Sigmoid colon (tissue), 6 donors: ENCODE measurements at regions not wholly inside any gene's neighbourhood (a gene's known extent, or its start where the extent isn't known, plus 50 kb on each side); places are given as distances from the start of the nearest gene placed in this dataset.

Experiments
- DNase-seq: peaks from one replicate; pipeline ENCODE4 v3.0.0-alpha.2; 2019
- H3K27ac ChIP-seq, 4 donors: fragments of 200-600 bp; sonication (generic); one replicate each; pipeline ENCODE4 v1.5.1; 2016 to 2019; ENCODE audit warnings: mild to moderate bottlenecking in 1 of 4
- H3K27me3 ChIP-seq, 3 donors: fragments of 200-600 bp; sonication (generic); one replicate each; pipeline ENCODE4 v1.5.1; 2019; ENCODE audit warnings: mild to moderate bottlenecking in 1 of 3
- H3K36me3 ChIP-seq, 4 donors: fragments of 200-600 bp; sonication (generic); one replicate each; pipeline ENCODE4 v1.5.1; 2016 to 2019
- H3K4me1 ChIP-seq, 4 donors: fragments of 200-600 bp; sonication (generic); one replicate each; pipeline ENCODE4 v1.5.1; 2017 to 2019
- H3K4me3 ChIP-seq, 4 donors: fragments of 200-600 bp; sonication (generic); one replicate each; pipeline ENCODE4 v1.5.1; 2017 to 2019; ENCODE audit warnings: mild to moderate bottlenecking in 2 of 4, moderate library complexity in 1 of 4
- H3K9me3 ChIP-seq, 4 donors: fragments of 200-600 bp in 3 of 4; sonication (generic) in 3 of 4; one replicate each; pipeline versions ENCODE4 v1.5.1 to v1.6.1; 2013 to 2019
- CTCF ChIP-seq, 4 experiments: fragments of 450-650 bp in 3 of 4; fragments of 200-600 bp in 1 of 4; IDR thresholded peaks; one replicate each; pipeline ENCODE4 v1.5.1; 2016 to 2019; ENCODE audit warnings: antibody characterized with exemption in 4 of 4, mild to moderate bottlenecking in 3 of 4, moderate library complexity in 2 of 4
- EP300 ChIP-seq, 4 donors: sonication (generic); formaldehyde crosslinking; IDR thresholded peaks; one replicate each; pipeline ENCODE4 v1.6.1; 2017; ENCODE audit warnings: antibody characterized with exemption in 4 of 4
- POLR2A ChIP-seq, 2 donors: fragments of 450-650 bp; IDR thresholded peaks; one replicate each; pipeline ENCODE4 v1.6.1; 2016; ENCODE audit warnings: antibody characterized with exemption in 2 of 2, mild to moderate bottlenecking in 2 of 2, moderate library complexity in 2 of 2
- POLR2AphosphoS5 ChIP-seq, 4 donors: sonication (generic); formaldehyde crosslinking; IDR thresholded peaks; one replicate each; pipeline ENCODE4 v1.6.1; 2017; ENCODE audit warnings: antibody characterized with exemption in 4 of 4
- WGBS, 2 donors: extraction: QIAGEN DNeasy Blood & Tissue Kit; methylation state at CpG; one replicate each; pipeline ENCODE4 v1.1.7; 2013; 5-methylcytosine and 5-hydroxymethylcytosine counted together
- intact Hi-C: fragments of 100-400 bp; cut with DNase I; formaldehyde crosslinking; loops from one replicate; pipeline ENCODE4 v1.15.1; 2023
- donor health status: healthy with polysubstance abuse.
- donor health status: healthy.

GRCh38 chr4:140229881-140230280, 75.9 kb upstream of the MAML3 start:
- TF ChIP-seq EP300 (IDR thresholded peaks at IDR 0.05) (no peak), CTCF (IDR thresholded peaks at IDR 0.05) (no peak), POLR2AphosphoS5 (IDR thresholded peaks at IDR 0.05) (no peak), POLR2A (IDR thresholded peaks at IDR 0.05) (no peak)
- Histone ChIP-seq H3K36me3 (no peaks in the 10 kb centered on the region), H3K9me3 (no peaks in the 10 kb centered on the region), H3K27ac (no peak overlapping the region), H3K27me3 (no peaks in the 10 kb centered on the region), H3K4me3 (no peak overlapping the region), H3K4me1 (peaks cover 0 to 28% (median 25%) of the 10 kb centered on the region in 4 donors)
- intact Hi-C loops = loop anchor here (5.0 kb wide), 1 partner anchor 43 kb away; no protein-coding TSS in a partner anchor
- 32 to 68% methylated on average over 3 of the region's 3 CpGs for WGBS, 2 donors
- DNase-seq = no peak

GRCh38 chr4:140227286-140227685, 73.3 kb upstream of the MAML3 start:
- Histone ChIP-seq H3K9me3 (no peaks in the 10 kb centered on the region), H3K27ac (no peak overlapping the region), H3K4me1 (peaks cover 0 to 15% (median 12%) of the 10 kb centered on the region in 4 donors), H3K36me3 (no peaks in the 10 kb centered on the region), H3K4me3 (no peak overlapping the region), H3K27me3 (no peaks in the 10 kb centered on the region)
- no peak for DNase-seq
- TF ChIP-seq CTCF (IDR thresholded peaks at IDR 0.05) (no peak), POLR2AphosphoS5 (IDR thresholded peaks at IDR 0.05) (no peak), POLR2A (IDR thresholded peaks at IDR 0.05) (no peak), EP300 (IDR thresholded peaks at IDR 0.05) (no peak)
- WGBS, 2 donors = 91 to 97% methylated on average over 1 of the region's 1 CpG
- intact Hi-C loops = no loop called here

- intact Hi-C loops = no loop called here
- no peaks in the 10 kb centered on the region for H3K36me3 ChIP-seq
- no peak for TF ChIP-seq POLR2AphosphoS5 (IDR thresholded peaks at IDR 0.05)
- no peak for TF ChIP-seq POLR2A (IDR thresholded peaks at IDR 0.05)
- no peak for TF ChIP-seq EP300 (IDR thresholded peaks at IDR 0.05)
- no peak for TF ChIP-seq CTCF (IDR thresholded peaks at IDR 0.05)
- no peak overlapping the region for H3K4me3 ChIP-seq
- H3K9me3 ChIP-seq = no peaks in the 10 kb centered on the region
- no peaks in the 10 kb centered on the region for H3K27me3 ChIP-seq
- no peak for DNase-seq
- 84 to 91% methylated on average over 8 of the region's 8 CpGs for WGBS, 2 donors
- no peak overlapping the region for H3K27ac ChIP-seq
- peaks cover 0 to 9% (median 5%) of the 10 kb centered on the region in 4 donors for H3K4me1 ChIP-seq
These were observed 69.2 kb upstream of the MAML3 start for GRCh38 chr4:140223056-140223810.

- Histone ChIP-seq H3K27ac (no peak overlapping the region), H3K4me3 (no peak overlapping the region), H3K27me3 (no peaks in the 10 kb centered on the region), H3K9me3 (no peaks in the 10 kb centered on the region), H3K36me3 (no peaks in the 10 kb centered on the region), H3K4me1 (no peaks in the 10 kb centered on the region)
- DNase-seq = no peak
- TF ChIP-seq EP300 (IDR thresholded peaks at IDR 0.05) = no peak
- no peak for TF ChIP-seq CTCF (IDR thresholded peaks at IDR 0.05)
- no peak for TF ChIP-seq POLR2AphosphoS5 (IDR thresholded peaks at IDR 0.05)
- TF ChIP-seq POLR2A (IDR thresholded peaks at IDR 0.05) = no peak
- intact Hi-C loops = no loop called here
These were observed 68.2 kb upstream of the MAML3 start for GRCh38 chr4:140222171-140222570.

- intact Hi-C loops = no loop called here
- no peaks in the 10 kb centered on the region for H3K4me1 ChIP-seq
- H3K4me3 ChIP-seq = no peak overlapping the region
- no peak for DNase-seq
- no peak overlapping the region for H3K27ac ChIP-seq
- 72% methylated on average over 2 of the region's 2 CpGs for WGBS, 2 donors
- no peaks in the 10 kb centered on the region for H3K9me3 ChIP-seq
- TF ChIP-seq POLR2AphosphoS5 (IDR thresholded peaks at IDR 0.05) = no peak
- no peaks in the 10 kb centered on the region for H3K27me3 ChIP-seq
- no peaks in the 10 kb centered on the region for H3K36me3 ChIP-seq
These were observed 66.1 kb upstream of the MAML3 start for GRCh38 chr4:140220058-140220457.
